ENCODE measurements at regions not wholly inside any gene's neighbourhood (a gene's known extent, or its start where the extent isn't known, plus 50 kb on each side); places are given as distances from the start of the nearest gene placed in this dataset.

- in situ Hi-C loops (cut with HindIII; ENCODE audit: low sequenced_read_pairs), result no loop called here
- DNase-seq (ENCODE audit: low read depth, low spot score), result no peak
- no peak for TF ChIP-seq CTCF (IDR thresholded peaks at IDR 0.05; ENCODE audit: low read depth, low read length)
- H3K4me3 ChIP-seq (ENCODE audit: low read depth, low read length), result no peak overlapping the region
These were observed 228.1 kb downstream of the WDR11 start for GRCh38 chr10:121079226-121079625.

GRCh38 chr10:121080281-121080891 lies 229.2 kb downstream of the WDR11 start:
- no peak overlapping the region for H3K4me3 ChIP-seq (ENCODE audit: low read depth, low read length)
- DNase-seq (ENCODE audit: low read depth, low spot score), result no peak
- in situ Hi-C loops (cut with HindIII; ENCODE audit: low sequenced_read_pairs), result no loop called here
- TF ChIP-seq CTCF (IDR thresholded peaks at IDR 0.05; ENCODE audit: low read depth, low read length), result no peak

- TF ChIP-seq CTCF (IDR thresholded peaks at IDR 0.05; ENCODE audit: low read depth, low read length), result no peak
- no peak overlapping the region for H3K4me3 ChIP-seq (ENCODE audit: low read depth, low read length)
- in situ Hi-C loops (cut with HindIII; ENCODE audit: low sequenced_read_pairs), result no loop called here
- no peak for DNase-seq (ENCODE audit: low read depth, low spot score)
These were observed 230.1 kb downstream of the WDR11 start for GRCh38 chr10:121081306-121081705.

- in situ Hi-C loops (cut with HindIII; ENCODE audit: low sequenced_read_pairs), result no loop called here
- DNase-seq (ENCODE audit: low read depth, low spot score), result no peak
- TF ChIP-seq CTCF (IDR thresholded peaks at IDR 0.05; ENCODE audit: low read depth, low read length), result no peak
- H3K4me3 ChIP-seq (ENCODE audit: low read depth, low read length), result no peak overlapping the region
These were observed 231.8 kb downstream of the WDR11 start for GRCh38 chr10:121082984-121083383.

GRCh38 chr10:121084016-121084674 lies 233.0 kb downstream of the WDR11 start:
- in situ Hi-C loops (cut with HindIII; ENCODE audit: low sequenced_read_pairs), result no loop called here
- H3K4me3 ChIP-seq (ENCODE audit: low read depth, low read length), result no peak overlapping the region
- DNase-seq (ENCODE audit: low read depth, low spot score), result no peak
- TF ChIP-seq CTCF (IDR thresholded peaks at IDR 0.05; ENCODE audit: low read depth, low read length), result no peak

GRCh38 chr10:121084675-121085070 lies 233.5 kb downstream of the WDR11 start:
- DNase-seq (ENCODE audit: low read depth, low spot score), result no peak
- H3K4me3 ChIP-seq (ENCODE audit: low read depth, low read length), result no peak overlapping the region
- in situ Hi-C loops (cut with HindIII; ENCODE audit: low sequenced_read_pairs), result no loop called here
- TF ChIP-seq CTCF (IDR thresholded peaks at IDR 0.05; ENCODE audit: low read depth, low read length), result no peak

Measured in astrocyte of the spinal cord (primary cell).